ENCODE measurements at regions not wholly inside any gene's neighbourhood (a gene's known extent, or its start where the extent isn't known, plus 50 kb on each side); places are given as distances from the start of the nearest gene placed in this dataset.

GRCh38 chr18:40041951-40042350, 1913.1 kb upstream of the PIK3C3 start:
- TF ChIP-seq CEBPB (IDR thresholded peaks at IDR 0.05; ENCODE audit: low read depth, low read length) (no peak), SP1 (IDR thresholded peaks at IDR 0.05; ENCODE audit: low read depth, low read length) (no peak), RAD21 (IDR thresholded peaks at IDR 0.05 in 1 of 2, conservative IDR thresholded peaks at IDR 0.05 in 1 of 2; ENCODE audit: low read depth in 2 of 2, low read length in 2 of 2) (no peak), SUZ12 (IDR thresholded peaks at IDR 0.05; ENCODE audit: low read length) (no peak)
- TF ChIP-seq, protein P1, sequence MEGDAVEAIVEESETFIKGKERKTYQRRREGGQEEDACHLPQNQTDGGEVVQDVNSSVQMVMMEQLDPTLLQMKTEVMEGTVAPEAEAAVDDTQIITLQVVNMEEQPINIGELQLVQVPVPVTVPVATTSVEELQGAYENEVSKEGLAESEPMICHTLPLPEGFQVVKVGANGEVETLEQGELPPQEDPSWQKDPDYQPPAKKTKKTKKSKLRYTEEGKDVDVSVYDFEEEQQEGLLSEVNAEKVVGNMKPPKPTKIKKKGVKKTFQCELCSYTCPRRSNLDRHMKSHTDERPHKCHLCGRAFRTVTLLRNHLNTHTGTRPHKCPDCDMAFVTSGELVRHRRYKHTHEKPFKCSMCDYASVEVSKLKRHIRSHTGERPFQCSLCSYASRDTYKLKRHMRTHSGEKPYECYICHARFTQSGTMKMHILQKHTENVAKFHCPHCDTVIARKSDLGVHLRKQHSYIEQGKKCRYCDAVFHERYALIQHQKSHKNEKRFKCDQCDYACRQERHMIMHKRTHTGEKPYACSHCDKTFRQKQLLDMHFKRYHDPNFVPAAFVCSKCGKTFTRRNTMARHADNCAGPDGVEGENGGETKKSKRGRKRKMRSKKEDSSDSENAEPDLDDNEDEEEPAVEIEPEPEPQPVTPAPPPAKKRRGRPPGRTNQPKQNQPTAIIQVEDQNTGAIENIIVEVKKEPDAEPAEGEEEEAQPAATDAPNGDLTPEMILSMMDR (IDR thresholded peaks at IDR 0.05; ENCODE audit: control extremely low read depth in 1 of 3, insufficient read depth in 1 of 3, low read depth in 1 of 3, low read length in 3 of 3): no peak

Data from H1 (cell line).